ENCODE measurements at regions not wholly inside any gene's neighbourhood (a gene's known extent, or its start where the extent isn't known, plus 50 kb on each side); places are given as distances from the start of the nearest gene placed in this dataset.

DNA sequence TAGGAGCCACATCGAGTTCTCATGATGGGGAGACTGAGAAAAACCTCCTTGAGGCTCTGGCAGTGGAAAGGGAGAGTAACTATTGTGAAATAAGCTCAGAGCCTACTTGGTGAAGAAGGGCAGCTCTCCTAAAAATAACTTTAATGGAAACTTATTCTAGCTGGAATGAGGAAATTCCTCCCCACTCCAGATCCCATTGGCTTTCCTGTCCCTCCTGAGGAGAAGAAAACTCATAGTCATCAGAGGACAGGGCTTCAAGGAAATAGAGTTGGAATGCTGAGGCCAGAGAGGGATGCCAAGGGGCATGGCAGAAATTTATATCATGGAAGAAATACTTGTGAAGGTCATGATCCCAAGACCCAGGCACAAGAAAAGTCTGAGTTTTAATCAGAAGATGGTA, 70.7 kb upstream of the TAPT1 start:
- FAIRE-seq: no peak
- no peak for TF ChIP-seq POLR2A (IDR thresholded peaks at IDR 0.05; ENCODE audit: low read depth, low read length)
- no peak for TF ChIP-seq POLR2AphosphoS5 (IDR thresholded peaks at IDR 0.05; ENCODE audit: low read depth, low read length)
- TF ChIP-seq TAF1 (IDR thresholded peaks at IDR 0.05; ENCODE audit: borderline replicate concordance, low read depth, low read length): no peak
- DNase-seq (ENCODE audit: insufficient read length): no peak

DNA sequence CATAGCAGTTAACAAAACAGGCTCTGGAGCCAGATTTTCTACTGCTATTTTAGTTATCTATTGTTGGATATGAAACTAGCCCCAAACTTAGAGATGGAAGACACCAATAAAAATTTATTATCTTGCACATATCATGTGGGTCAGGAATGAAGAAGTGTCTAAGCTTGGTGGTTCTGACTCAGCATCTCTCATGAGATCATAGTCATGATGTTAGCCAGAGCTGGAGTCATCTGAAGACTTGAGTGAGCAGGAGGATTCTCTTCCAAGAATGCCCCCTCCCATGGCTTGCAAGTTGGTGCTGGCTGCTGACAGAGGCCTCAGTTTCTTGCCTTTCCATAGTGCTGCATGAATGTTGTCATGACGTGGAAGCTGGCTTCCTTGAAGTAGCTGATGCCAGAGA, 68.2 kb upstream of the TAPT1 start:
- no peak for DNase-seq (ENCODE audit: insufficient read length)
- no peak for TF ChIP-seq POLR2AphosphoS5 (IDR thresholded peaks at IDR 0.05; ENCODE audit: low read depth, low read length)
- TF ChIP-seq POLR2A (IDR thresholded peaks at IDR 0.05; ENCODE audit: low read depth, low read length): no peak
- no peak for TF ChIP-seq TAF1 (IDR thresholded peaks at IDR 0.05; ENCODE audit: borderline replicate concordance, low read depth, low read length)

DNA sequence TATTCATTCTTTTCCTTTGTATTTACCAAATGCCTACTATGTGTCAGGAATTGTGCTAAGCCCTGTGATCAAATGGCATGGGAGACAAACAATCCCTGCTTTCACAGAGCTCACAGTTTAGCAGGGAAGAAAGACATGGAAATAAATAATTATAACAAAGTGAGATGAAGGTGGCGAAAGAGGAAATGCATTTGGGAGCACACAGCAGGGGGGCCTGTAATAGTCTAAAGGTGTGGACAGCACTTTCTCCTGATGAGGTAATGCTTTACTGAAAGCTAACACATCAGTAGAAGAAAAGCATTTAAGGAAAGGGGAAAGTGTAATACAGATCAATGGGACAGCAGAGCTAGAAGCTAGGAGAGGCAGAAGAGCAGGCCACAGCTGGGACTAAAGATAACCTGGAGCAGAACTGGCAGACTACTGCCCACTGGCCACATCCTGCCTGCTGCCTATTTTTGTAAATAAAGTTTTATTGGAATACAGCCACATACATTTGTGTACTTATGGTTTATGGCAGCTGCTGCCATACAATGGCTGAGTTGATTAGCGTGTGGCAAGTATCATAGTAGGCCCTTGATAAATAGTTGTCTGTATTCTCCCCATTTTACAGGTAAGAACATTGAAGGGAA, 67.1 kb upstream of the TAPT1 start:
- TF ChIP-seq TAF1 (IDR thresholded peaks at IDR 0.05; ENCODE audit: borderline replicate concordance, low read depth, low read length) (no peak), POLR2A (IDR thresholded peaks at IDR 0.05; ENCODE audit: low read depth, low read length) (no peak), POLR2AphosphoS5 (IDR thresholded peaks at IDR 0.05; ENCODE audit: low read depth, low read length) (no peak)
- FAIRE-seq: no peak

More for the DNA sequence above, 68.2 kb upstream of the TAPT1 start:
- no peak for FAIRE-seq

DNA sequence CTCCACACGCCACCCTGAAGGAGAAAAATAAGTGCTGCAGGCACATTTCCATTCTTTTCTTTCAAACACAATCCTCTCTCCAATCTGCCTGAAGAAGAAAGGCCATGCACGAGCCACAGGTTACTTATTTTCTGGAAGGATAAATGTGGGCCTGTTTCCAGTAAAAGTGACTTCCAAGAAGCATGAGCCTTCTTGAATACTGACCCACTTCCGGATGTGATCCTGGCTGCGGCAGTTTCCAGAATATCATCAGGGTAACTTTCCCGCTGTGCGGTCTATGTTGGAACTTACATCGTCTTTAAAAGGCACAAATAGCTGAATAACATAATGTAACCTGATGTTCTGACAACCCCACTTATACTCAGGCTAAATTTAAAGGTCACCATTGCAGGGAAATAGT, 66.3 kb upstream of the TAPT1 start:
- TF ChIP-seq POLR2A (IDR thresholded peaks at IDR 0.05; ENCODE audit: low read depth, low read length) (no peak), TAF1 (IDR thresholded peaks at IDR 0.05; ENCODE audit: borderline replicate concordance, low read depth, low read length) (no peak), POLR2AphosphoS5 (IDR thresholded peaks at IDR 0.05; ENCODE audit: low read depth, low read length) (no peak)
- no peak for DNase-seq (ENCODE audit: insufficient read length)
- no peak for FAIRE-seq

More for the DNA sequence above, 67.1 kb upstream of the TAPT1 start:
- no peak for DNase-seq (ENCODE audit: insufficient read length)

DNA sequence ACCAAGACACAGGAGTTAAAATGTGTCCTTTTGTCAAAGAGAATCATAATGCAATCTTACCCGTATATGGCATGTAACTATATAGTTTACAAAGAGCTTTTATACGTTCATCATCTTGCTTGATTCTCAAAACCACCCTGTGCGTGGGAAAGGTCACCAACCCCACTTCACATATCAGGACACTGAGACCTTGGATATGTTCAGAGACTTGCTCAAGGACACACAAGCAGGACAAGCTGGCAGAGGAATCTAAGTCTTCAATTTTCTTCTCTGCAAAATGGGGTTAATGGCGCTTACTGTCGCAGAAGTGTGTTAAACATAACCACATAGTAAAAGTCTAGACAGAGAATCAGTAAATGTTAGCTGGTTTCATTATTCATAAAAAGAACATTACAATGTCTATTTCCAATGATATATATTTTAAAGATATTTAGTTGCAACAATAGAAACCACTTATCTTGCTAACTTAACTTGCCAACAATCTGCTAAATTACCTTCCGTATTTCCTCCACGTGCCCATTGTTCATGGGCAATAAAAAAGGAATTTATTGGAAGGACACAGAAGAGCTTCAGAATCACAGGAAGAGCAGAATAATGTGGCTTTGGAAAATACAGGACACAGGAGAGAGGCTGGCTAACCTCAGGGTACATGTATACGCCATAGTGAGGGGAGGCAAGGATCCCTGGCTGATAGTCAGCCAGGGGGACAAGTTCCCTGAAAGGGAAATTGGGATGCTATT, 64.6 kb upstream of the TAPT1 start:
- DNase-seq (ENCODE audit: insufficient read length) (no peak), FAIRE-seq (no peak)
- no peak for TF ChIP-seq POLR2A (IDR thresholded peaks at IDR 0.05; ENCODE audit: low read depth, low read length)
- TF ChIP-seq POLR2AphosphoS5 (IDR thresholded peaks at IDR 0.05; ENCODE audit: low read depth, low read length): no peak
- TF ChIP-seq TAF1 (IDR thresholded peaks at IDR 0.05; ENCODE audit: borderline replicate concordance, low read depth, low read length): no peak

DNA sequence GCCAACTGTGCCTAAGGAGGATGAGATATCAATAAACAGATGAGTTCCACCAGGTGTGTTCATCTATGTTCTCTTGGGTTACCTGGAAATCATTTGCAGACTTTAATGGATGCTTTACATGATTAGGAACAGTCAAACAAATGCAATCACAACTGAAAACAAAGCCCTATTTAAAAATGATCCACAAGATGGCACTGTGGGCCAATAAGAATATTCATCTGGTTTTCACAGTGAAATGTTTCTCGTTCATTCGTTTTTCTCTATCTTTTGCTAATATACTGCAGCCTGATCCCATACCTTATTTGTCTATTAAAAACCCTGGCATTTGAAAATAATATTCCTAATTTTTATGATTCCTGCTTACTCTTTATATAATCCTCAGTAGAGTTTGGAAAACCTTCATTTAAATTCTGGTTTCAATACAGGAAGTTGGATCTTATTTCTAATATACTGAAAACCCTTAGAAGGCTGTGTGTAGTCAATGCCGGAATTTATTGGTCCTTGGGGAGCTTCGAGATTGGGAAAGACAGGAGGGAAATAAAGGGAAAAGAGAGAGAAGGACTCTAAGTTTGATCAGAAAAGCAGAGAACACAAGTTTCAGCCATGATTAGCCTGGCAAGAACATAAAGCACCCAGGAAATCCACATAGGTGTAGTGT, 63.8 kb upstream of the TAPT1 start:
- TF ChIP-seq POLR2A (IDR thresholded peaks at IDR 0.05; ENCODE audit: low read depth, low read length): no peak
- DNase-seq (ENCODE audit: insufficient read length): no peak
- FAIRE-seq: no peak

DNA sequence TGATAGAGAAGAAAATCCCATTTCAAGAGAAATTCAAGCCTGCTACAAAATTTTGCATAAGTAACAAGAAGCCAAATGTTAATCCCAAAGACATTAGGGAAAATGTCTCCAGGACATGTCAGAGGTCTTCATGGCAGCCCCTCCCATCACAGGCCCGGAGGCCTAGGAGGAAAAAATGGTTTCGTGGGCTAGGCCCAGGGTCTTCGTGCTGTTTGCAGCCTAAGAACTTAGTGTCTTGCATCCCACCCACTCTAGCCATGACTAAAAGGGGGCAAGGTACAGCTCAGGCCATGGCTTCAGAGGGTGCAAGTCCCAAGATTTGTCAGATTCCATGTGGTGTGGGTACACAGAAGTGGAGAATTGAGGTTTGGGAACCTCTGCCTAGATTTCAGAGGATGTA, 57.8 kb upstream of the TAPT1 start:
- DNase-seq (ENCODE audit: insufficient read length): no peak
- no peak for FAIRE-seq
- TF ChIP-seq POLR2AphosphoS5 (IDR thresholded peaks at IDR 0.05; ENCODE audit: low read depth, low read length): no peak
- no peak for TF ChIP-seq POLR2A (IDR thresholded peaks at IDR 0.05; ENCODE audit: low read depth, low read length)
- no peak for TF ChIP-seq TAF1 (IDR thresholded peaks at IDR 0.05; ENCODE audit: borderline replicate concordance, low read depth, low read length)

DNA sequence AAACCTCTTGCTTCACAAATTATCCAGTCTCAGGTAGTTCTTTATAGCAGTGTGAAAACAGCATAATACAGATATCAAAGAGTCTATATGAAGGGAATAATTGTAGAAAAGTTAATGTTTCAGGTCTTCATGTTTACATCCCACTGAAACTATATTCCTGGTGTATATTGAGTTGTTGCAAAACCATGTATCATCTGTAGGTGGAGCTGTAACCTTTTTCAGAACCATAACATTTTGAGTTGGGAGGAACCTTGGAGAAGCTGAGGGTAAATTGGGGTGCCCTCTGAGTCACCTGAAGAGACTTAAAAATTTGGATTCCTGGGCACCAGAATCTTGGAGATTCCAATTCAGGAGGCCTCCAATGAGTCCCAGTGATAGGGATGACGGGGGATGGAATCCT, 51.9 kb upstream of the TAPT1 start:
- no peak for FAIRE-seq
- TF ChIP-seq POLR2A (IDR thresholded peaks at IDR 0.05; ENCODE audit: low read depth, low read length): no peak
- no peak for TF ChIP-seq POLR2AphosphoS5 (IDR thresholded peaks at IDR 0.05; ENCODE audit: low read depth, low read length)
- TF ChIP-seq TAF1 (IDR thresholded peaks at IDR 0.05; ENCODE audit: borderline replicate concordance, low read depth, low read length): no peak
- DNase-seq (ENCODE audit: insufficient read length): no peak
